HG02623 (cell line): ENCODE measurements at regions not wholly inside any gene's neighbourhood (a gene's known extent, or its start where the extent isn't known, plus 50 kb on each side); places are given as distances from the start of the nearest gene placed in this dataset.

ENCODE experiments used
- ATAC-seq: cut with Tn5 transposase; IDR thresholded peaks from one replicate; pipeline ENCODE4 v1.9.1; 2021; ENCODE audit warnings: moderate library complexity; ENCODE audit not compliant: unreplicated experiment

DNA sequence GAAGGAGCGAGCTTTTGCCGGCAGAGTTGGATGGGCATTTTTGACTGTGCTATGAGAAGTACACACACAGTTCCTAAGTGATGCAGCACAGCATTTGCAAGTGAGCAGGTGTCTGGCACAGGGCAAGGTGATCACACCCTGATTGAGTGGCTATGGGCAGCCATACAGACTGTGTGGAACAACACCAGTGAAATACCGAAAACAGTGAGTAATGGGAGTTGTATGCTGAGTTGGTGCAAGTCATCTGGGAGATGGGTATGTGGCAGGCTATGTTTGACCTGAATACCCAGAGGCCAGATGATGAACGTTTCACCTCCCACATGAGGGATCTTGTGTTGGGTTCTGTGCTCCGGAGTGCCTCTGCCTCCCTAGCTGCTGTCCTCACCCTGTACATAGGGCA lies 53.5 kb upstream of the TIPARP start:
- no peak for ATAC-seq

DNA sequence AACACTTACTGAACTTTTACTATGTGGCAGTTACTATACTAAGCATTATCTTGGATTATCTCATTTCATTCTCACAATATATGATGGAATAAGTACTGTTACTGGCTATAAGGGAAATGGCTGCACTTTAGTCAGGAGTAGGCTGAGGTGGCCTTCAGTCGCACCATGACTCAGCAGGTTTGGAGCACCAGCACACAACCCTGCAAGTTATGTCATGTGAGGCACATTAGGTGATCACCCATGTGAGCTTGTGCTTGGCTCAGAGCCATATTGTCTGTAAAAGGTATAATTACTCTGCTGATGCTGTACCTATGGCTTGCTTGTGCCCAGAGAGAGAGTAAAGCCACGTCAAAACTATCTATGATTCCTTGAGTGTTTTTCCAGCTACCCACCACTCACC lies 54.1 kb upstream of the TIPARP start:
- ATAC-seq, result no peak

DNA sequence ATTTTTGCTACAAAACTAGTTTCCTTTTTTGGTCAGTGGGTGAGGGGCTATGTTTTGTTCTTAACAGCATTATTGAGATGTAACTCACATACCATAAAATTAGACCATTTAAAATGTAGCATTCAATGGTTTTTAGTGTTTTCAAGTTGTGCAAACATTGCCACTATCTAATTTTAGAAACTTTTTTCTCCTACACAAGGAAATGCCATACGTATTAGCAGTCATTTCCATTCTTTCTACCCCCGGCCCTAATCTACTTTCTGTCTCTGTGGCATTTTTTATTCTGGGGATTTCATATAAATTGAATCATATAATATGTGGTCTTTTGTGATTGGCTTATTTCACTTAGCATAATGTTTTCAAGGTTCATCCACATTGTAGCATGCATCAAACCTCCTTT lies 55.0 kb upstream of the TIPARP start:
- no peak for ATAC-seq

- ATAC-seq, result no peak
Measured at GRCh38 chr3:156617781-156618180, 56.6 kb upstream of the TIPARP start.

GRCh38 chr3:156617145-156617544 lies 57.2 kb upstream of the TIPARP start:
- ATAC-seq, result no peak

DNA sequence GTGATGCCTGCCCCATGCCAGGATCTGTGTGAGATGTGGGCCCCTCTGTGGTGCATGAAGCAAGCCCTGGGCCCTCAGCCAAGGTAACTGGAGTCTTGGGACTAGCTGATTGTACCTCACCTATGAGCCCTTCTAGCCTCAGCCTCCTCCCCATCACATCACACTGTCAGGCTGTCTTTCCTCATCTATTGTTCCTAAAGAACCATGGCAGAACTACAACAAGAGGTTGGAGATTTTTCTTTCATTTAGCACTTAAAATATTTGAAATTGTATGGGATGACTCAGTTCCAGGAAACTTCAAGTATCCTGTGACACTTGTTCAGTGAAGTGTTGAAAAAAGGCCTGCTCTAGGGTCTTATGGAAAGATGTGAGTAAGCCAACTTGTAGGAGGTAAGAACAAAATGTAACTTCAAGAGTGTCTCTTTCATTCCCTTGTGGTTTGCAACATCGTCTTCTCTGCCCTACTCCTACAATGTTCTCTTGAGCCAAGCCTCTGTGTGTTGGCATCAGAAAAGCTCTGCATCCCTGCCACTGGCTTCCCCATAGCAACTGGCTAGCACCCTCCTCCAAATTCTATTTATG lies 58.7 kb upstream of the TIPARP start:
- ATAC-seq, result no peak

GRCh38 chr3:156614642-156615511 lies 59.5 kb upstream of the TIPARP start:
- ATAC-seq, result no peak

GRCh38 chr3:156612903-156613302 lies 58.0 kb upstream of the SSR3 start:
- ATAC-seq, result no peak

GRCh38 chr3:156611870-156612494 lies 57.1 kb upstream of the SSR3 start:
- ATAC-seq, result no peak

- no peak for ATAC-seq
Measured at GRCh38 chr3:156610154-156610553, 55.2 kb upstream of the SSR3 start.

DNA sequence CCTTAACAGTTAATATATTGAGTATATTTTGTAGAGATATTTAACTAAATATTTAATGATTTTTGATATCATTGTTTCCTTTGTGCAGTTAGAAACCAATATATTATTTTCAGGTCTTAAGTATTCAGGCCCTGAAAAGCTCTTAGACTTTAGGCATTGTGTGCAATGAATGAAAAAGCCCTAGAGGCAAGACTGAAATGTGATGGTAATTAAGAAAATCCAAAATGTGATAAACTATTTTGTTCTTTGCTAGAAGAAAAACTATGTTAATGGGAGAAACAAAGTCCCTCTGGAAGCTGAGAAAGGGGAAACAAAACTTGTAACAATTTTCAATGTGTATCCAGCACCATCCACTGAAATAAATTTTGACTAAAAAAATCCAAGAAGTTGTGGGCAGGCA lies 54.6 kb upstream of the SSR3 start:
- ATAC-seq, result no peak

GRCh38 chr3:156608601-156609514 lies 53.9 kb upstream of the SSR3 start:
- no peak for ATAC-seq

- peak; percentile 57 for ATAC-seq
Measured at GRCh38 chr3:156606729-156607128, 51.8 kb upstream of the SSR3 start.

DNA sequence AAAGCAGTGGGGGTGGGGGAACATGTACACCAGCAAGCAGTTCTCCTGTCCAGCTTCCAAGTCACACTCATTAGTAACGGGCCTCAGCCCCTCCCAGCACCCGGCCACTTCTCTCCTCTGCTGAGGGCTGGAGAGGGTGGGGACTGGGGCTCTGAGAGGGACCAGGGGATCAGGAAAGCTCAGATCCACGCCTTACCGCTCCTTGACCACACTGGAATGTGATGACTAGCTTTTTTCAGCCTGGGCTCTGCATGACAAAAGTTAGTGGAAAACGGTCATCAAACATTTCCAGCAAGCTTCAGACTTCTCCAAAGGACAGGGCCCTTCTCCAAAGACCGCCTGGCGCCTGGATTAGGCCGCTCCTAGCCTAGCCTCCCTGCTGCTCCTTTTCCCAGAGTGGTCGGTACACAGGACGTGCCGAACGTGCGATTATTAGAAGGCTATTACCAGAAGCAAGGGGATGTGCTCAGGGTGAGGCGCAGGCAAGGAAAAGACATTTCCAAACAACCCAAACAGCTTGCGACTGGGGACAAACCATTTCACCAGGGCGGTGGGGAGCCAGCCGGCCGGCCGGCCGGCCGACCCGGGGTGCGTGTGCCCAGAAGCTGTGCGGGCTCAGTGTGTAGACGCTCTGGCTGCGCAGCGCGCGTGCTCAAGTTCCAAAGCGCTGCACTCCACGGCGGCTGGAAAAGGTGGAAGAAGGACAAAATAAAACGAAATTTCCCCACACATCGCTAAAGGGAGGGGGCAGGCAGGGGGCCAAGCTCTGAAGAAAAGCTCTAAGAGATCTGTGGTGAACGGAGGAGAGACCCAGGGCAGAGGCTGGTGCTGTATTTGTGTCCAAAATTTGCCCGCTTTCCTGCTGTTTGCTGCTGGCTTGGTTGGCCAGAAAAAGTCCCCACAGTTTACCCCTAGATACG lies 51.0 kb upstream of the SSR3 start:
- ATAC-seq, result no peak

- ATAC-seq, result no peak
Measured at GRCh38 chr3:156604642-156605144, 49.8 kb upstream of the SSR3 start.
